ENCODE measurements at regions not wholly inside any gene's neighbourhood (a gene's known extent, or its start where the extent isn't known, plus 50 kb on each side); places are given as distances from the start of the nearest gene placed in this dataset.

DNA sequence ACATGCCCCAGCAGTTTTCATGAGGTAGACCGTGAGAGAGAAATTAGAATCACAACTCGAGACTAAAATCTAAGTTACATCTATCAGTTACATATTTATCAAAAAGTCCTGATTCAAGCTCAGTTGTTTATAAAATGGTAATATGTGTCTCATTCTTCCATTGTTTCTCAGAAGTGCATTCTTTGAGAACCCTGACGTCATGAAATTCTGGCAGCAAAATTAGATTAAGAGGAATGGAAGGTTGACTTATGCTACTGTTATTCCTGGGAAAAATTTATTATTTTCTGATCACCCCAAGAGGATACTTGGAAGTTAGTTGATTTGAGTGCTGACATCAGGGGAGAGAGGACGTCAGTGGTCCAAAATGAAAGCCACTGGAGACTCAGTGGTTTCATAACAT, 1864.8 kb upstream of the LRRTM1 start:
- TF ChIP-seq CTCF (optimal IDR thresholded peaks at IDR 0.05 in 1 of 3, IDR thresholded peaks at IDR 0.05 in 1 of 3, conservative IDR thresholded peaks at IDR 0.05 in 1 of 3; ENCODE audit: extremely low read depth in 1 of 3, insufficient read depth in 2 of 3, low read length in 3 of 3) (no peak), EZH2 (IDR thresholded peaks at IDR 0.05; ENCODE audit: low read length) (no peak)
